Naive thymus-derived CD4-positive, alpha-beta T cell (primary cell): ENCODE measurements at regions not wholly inside any gene's neighbourhood (a gene's known extent, or its start where the extent isn't known, plus 50 kb on each side); places are given as distances from the start of the nearest gene placed in this dataset.

Experiments
- ATAC-seq: fragments of 150-1000 bp; cut with Tn5 transposase; 2 replicates; pipeline ENCODE4 v1.10.0; 2021; ENCODE audit warnings: mild to moderate bottlenecking, moderate library complexity
- CTCF ChIA-PET: fragments of 350-600 bp; sonication (Branson Sonifier 250); formaldehyde crosslinking; loops from one replicate; lab custom pipeline; 2021; ENCODE audit warnings: antibody characterized with exemption; lab: Charles Lee
- POLR2A ChIA-PET: fragments of 350-600 bp; sonication (Branson Sonifier 250); formaldehyde crosslinking; loops from one replicate; lab custom pipeline; 2021; ENCODE audit warnings: antibody characterized with exemption, inconsistent platforms; lab: Charles Lee
- DNase-seq, 9 donors: peaks; one replicate each; pipeline versions ENCODE4 v3.0.0 to v3.0.0-alpha.2; 2020 to 2022; ENCODE audit warnings: mixed read lengths in 1 of 9
- H3K27ac ChIP-seq: one replicate; pipeline ENCODE4 v1.7.0; 2013; ENCODE audit warnings: mild to moderate bottlenecking, low read depth, low read length, moderate library complexity
- H3K27me3 ChIP-seq, 2 donors: one replicate each; pipeline ENCODE4 v1.7.0; 2013; ENCODE audit warnings: low read length in 2 of 2, mild to moderate bottlenecking in 2 of 2, moderate library complexity in 2 of 2; ENCODE audit not compliant: control insufficient read depth in 2 of 2, insufficient read depth in 2 of 2
- H3K36me3 ChIP-seq, 3 experiments: 1 replicate in 2 of 3; 2 replicates in 1 of 3; pipeline ENCODE4 v1.7.0; 2013; ENCODE audit warnings: low read length in 3 of 3, mild to moderate bottlenecking in 3 of 3, moderate library complexity in 1 of 3; ENCODE audit not compliant: insufficient read depth in 3 of 3, control insufficient read depth in 2 of 3
- H3K4me1 ChIP-seq, 2 donors: one replicate each; pipeline ENCODE4 v1.7.0; 2013; ENCODE audit warnings: low read length in 2 of 2, mild to moderate bottlenecking in 2 of 2, moderate library complexity in 1 of 2; ENCODE audit not compliant: control insufficient read depth in 2 of 2, insufficient read depth in 2 of 2
- H3K4me3 ChIP-seq: 2 replicates; pipeline ENCODE4 v1.7.0; 2013; ENCODE audit warnings: mild to moderate bottlenecking, low read length
- H3K9me3 ChIP-seq, 3 experiments: 1 replicate in 2 of 3; 2 replicates in 1 of 3; pipeline ENCODE4 v1.7.0; 2013; ENCODE audit warnings: low read length in 3 of 3; ENCODE audit not compliant: control insufficient read depth in 2 of 3
- H3K27ac Mint-ChIP-seq, 9 donors: one replicate each; pipeline ENCODE4 v1.8.0; 2020 to 2022; ENCODE audit warnings: mixed read lengths in 9 of 9, mild to moderate bottlenecking in 8 of 9, moderate library complexity in 5 of 9, inconsistent platforms in 2 of 9
- H3K27me3 Mint-ChIP-seq, 5 donors: one replicate each; pipeline ENCODE4 v1.8.0; 2021 to 2022; ENCODE audit warnings: mixed read lengths in 5 of 5, mild to moderate bottlenecking in 1 of 5
- H3K36me3 Mint-ChIP-seq, 5 donors: one replicate each; pipeline ENCODE4 v1.8.0; 2020 to 2022; ENCODE audit warnings: mixed read lengths in 5 of 5, mild to moderate bottlenecking in 3 of 5, inconsistent platforms in 1 of 5
- H3K4me1 Mint-ChIP-seq, 7 donors: one replicate each; pipeline ENCODE4 v1.8.0; 2020 to 2022; ENCODE audit warnings: mixed read lengths in 7 of 7, mild to moderate bottlenecking in 3 of 7, inconsistent platforms in 1 of 7
- H3K4me3 Mint-ChIP-seq, 10 donors: one replicate each; pipeline ENCODE4 v1.8.0; 2020 to 2022; ENCODE audit warnings: mild to moderate bottlenecking in 10 of 10, mixed read lengths in 10 of 10, moderate library complexity in 6 of 10, inconsistent platforms in 2 of 10
- H3K9me3 Mint-ChIP-seq, 11 donors: one replicate each; pipeline ENCODE4 v1.8.0; 2020 to 2022; ENCODE audit warnings: mixed read lengths in 11 of 11, mild to moderate bottlenecking in 4 of 11, inconsistent platforms in 1 of 11, moderate library complexity in 1 of 11
- intact Hi-C, 2 donors: fragments of 100-400 bp; cut with micrococcal nuclease; formaldehyde crosslinking; loops; one replicate each; pipeline ENCODE4 v1.15.1; 2023

DNA sequence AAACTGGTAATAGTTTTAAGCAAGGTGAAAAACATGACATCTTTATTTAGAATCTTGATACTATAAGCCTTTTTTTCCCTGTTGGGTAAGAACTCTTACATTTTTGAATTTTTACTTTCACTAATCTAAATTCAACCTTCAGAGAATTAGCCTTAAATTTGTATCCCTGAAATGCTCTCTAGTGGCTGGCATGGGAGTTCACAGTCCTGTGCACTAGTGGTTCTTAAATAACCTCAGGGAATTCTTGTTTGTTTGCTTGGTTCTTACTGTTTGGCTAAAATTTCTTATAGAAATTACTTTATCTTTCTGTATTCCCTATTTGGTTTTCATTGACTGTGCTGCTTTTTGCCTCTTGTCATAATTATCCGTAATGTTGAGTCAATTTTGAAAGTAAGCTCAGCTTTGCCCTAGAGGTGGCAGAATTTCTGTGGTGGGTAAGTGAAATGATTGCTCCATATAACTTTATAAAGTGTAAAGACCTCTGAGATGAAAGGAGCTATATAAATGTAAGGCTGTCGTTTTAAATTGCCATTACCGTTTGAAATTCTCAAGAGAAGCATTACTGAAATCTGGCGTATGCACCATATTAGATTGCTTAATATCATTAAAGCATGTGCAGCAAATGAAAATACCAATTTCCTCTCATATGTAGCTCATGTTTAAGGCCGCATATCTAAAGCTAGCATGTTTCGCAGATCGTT is 391.3 kb upstream of the FIGN start:
- CTCF ChIA-PET: interaction anchor here (0.8 kb wide), 1 partner anchor 478 kb away, joined by 3 read pairs; no protein-coding TSS in a partner anchor

DNA sequence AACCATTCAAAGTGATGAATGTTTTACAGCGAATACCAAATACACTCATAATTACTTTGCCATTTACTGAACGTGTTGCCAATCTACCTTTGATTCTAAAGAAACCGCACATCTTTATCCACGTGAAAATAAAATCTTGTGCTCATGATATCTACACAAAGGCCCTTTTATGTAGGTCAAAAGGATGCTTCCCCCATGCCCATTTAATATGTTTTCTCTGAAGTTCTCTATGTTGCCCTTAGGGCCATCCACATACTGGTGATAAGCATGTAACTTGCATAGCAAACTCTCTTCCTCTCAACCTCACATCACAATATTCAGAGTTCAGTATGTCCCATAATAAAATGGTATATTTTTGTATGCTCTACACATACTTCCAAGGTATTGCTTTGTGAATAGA is 380.0 kb upstream of the FIGN start:
- ATAC-seq (no peak), DNase-seq (no peak)
- ChIA-PET POLR2A (no interaction called here), CTCF (no interaction called here)
- no peaks in the 10 kb centered on the region for H3K36me3 Mint-ChIP-seq
- H3K27me3 ChIP-seq: no peaks in the 10 kb centered on the region
- H3K27me3 Mint-ChIP-seq: no peaks in the 10 kb centered on the region
- H3K4me3 Mint-ChIP-seq: no peak overlapping the region
- no peaks in the 10 kb centered on the region for H3K9me3 ChIP-seq
- no peak overlapping the region for H3K4me3 ChIP-seq
- intact Hi-C loops: no loop called here
- peaks cover 0 to 10% (median 0%) of the 10 kb centered on the region in 11 donors for H3K9me3 Mint-ChIP-seq
- H3K27ac ChIP-seq: no peak overlapping the region
- no peaks in the 10 kb centered on the region for H3K4me1 ChIP-seq
- H3K36me3 ChIP-seq: no peaks in the 10 kb centered on the region
- H3K4me1 Mint-ChIP-seq: no peaks in the 10 kb centered on the region
- H3K27ac Mint-ChIP-seq: no peak overlapping the region

More for the DNA sequence above, 391.3 kb upstream of the FIGN start:
- Mint-ChIP-seq H3K27ac (no peak overlapping the region), H3K4me1 (no peaks in the 10 kb centered on the region), H3K36me3 (no peaks in the 10 kb centered on the region), H3K4me3 (no peak overlapping the region), H3K9me3 (peaks cover 0 to 9% (median 0%) of the 10 kb centered on the region in 11 donors), H3K27me3 (no peaks in the 10 kb centered on the region)
- H3K4me3 ChIP-seq: no peak overlapping the region
- POLR2A ChIA-PET: no interaction called here
- H3K4me1 ChIP-seq: no peaks in the 10 kb centered on the region
- no peaks in the 10 kb centered on the region for H3K27me3 ChIP-seq
- no peak for ATAC-seq
- H3K36me3 ChIP-seq: no peaks in the 10 kb centered on the region
- H3K27ac ChIP-seq: no peak overlapping the region
- DNase-seq: no peak
- H3K9me3 ChIP-seq: no peaks in the 10 kb centered on the region
- intact Hi-C loops: no loop called here

DNA sequence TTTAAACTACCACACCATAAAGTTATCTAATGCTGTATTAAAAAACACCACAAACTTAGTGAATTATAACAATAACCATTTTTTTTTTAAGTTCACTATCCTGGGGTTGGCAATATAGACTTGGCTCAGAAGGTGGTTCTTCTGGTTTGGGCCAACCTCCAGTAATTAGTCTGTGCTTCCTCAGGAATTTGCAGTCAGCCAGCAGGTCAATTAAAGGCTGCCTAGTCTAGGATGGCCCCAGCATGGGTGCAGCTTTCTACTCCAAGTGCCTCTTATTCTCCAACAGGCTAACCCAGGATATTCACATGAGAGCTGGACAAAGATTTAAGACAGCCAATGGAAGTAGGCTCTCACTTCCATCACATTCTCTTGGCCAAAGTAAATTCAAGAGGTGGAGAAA is 379.1 kb upstream of the FIGN start:
- no peaks in the 10 kb centered on the region for H3K4me1 Mint-ChIP-seq
- H3K4me1 ChIP-seq: no peaks in the 10 kb centered on the region
- no peak overlapping the region for H3K27ac ChIP-seq
- H3K27me3 ChIP-seq: no peaks in the 10 kb centered on the region
- CTCF ChIA-PET: interaction anchor here (0.7 kb wide), 1 partner anchor 334 kb away, joined by 3 read pairs; no protein-coding TSS in a partner anchor
- no peak for ATAC-seq
- H3K4me3 Mint-ChIP-seq: no peak overlapping the region
- DNase-seq: no peak
- no peaks in the 10 kb centered on the region for H3K9me3 ChIP-seq
- no peaks in the 10 kb centered on the region for H3K36me3 ChIP-seq
- no peak overlapping the region for H3K27ac Mint-ChIP-seq
- POLR2A ChIA-PET: no interaction called here
- no peaks in the 10 kb centered on the region for H3K36me3 Mint-ChIP-seq
- H3K27me3 Mint-ChIP-seq: no peaks in the 10 kb centered on the region
- intact Hi-C loops: no loop called here
- H3K9me3 Mint-ChIP-seq: peaks cover 0 to 10% (median 0%) of the 10 kb centered on the region in 11 donors
- H3K4me3 ChIP-seq: no peak overlapping the region

DNA sequence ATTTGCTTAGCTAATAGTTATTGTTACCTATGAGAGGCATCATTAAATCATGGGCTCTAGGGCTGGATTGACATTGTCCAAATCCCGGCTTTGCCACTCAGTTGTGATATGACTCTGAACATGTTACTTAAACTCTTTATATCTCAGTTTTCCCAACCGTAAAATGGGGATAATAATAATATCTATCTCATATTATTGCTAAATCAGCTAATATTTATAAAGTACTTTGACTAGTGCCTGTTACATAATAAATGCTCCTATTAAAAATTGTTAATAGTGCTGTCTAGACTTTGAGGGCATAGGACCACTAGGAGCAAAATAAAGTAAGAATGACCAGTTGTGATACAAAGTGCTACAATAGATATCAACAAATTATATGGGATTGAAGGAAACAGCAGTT is 376.3 kb upstream of the FIGN start:
- Histone ChIP-seq H3K9me3 (no peaks in the 10 kb centered on the region), H3K36me3 (no peaks in the 10 kb centered on the region), H3K4me1 (no peaks in the 10 kb centered on the region), H3K27me3 (no peaks in the 10 kb centered on the region), H3K27ac (no peak overlapping the region), H3K4me3 (no peak overlapping the region)
- CTCF ChIA-PET: no interaction called here
- Mint-ChIP-seq H3K36me3 (no peaks in the 10 kb centered on the region), H3K27ac (no peak overlapping the region), H3K27me3 (no peaks in the 10 kb centered on the region), H3K9me3 (peaks cover 0 to 2% (median 0%) of the 10 kb centered on the region in 11 donors), H3K4me1 (no peaks in the 10 kb centered on the region), H3K4me3 (no peak overlapping the region)
- DNase-seq: no peak
- ATAC-seq: no peak
- POLR2A ChIA-PET: no interaction called here
- intact Hi-C loops: no loop called here

DNA sequence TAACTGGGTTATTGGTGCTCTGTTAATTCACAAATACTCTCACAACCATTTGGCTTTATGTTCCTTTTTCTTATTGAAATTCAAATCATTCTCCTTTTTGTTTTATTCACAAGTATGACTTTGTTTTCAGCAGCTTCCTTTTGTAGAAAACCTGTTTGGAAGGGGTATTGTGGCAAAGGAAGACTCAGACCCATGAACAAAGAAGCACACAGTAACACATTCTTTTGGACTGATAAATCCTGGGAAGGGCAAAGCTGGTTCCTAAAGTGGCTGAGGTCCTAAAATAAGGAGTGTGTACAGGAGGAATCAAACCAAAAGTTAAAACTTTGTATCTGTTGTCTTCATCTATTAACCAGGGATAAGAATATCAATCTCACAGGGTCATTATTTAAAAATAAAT is 374.7 kb upstream of the FIGN start:
- Histone ChIP-seq H3K27ac (no peak overlapping the region), H3K9me3 (no peaks in the 10 kb centered on the region), H3K4me3 (no peak overlapping the region), H3K36me3 (no peaks in the 10 kb centered on the region), H3K4me1 (no peaks in the 10 kb centered on the region), H3K27me3 (no peaks in the 10 kb centered on the region)
- no peaks in the 10 kb centered on the region for H3K36me3 Mint-ChIP-seq
- no peak overlapping the region for H3K27ac Mint-ChIP-seq
- CTCF ChIA-PET: no interaction called here
- H3K4me3 Mint-ChIP-seq: no peak overlapping the region
- no peaks in the 10 kb centered on the region for H3K27me3 Mint-ChIP-seq
- DNase-seq (no peak), ATAC-seq (no peak)
- POLR2A ChIA-PET: no interaction called here
- peaks cover 0 to 2% (median 0%) of the 10 kb centered on the region in 11 donors for H3K9me3 Mint-ChIP-seq
- no peaks in the 10 kb centered on the region for H3K4me1 Mint-ChIP-seq
- intact Hi-C loops: no loop called here

DNA sequence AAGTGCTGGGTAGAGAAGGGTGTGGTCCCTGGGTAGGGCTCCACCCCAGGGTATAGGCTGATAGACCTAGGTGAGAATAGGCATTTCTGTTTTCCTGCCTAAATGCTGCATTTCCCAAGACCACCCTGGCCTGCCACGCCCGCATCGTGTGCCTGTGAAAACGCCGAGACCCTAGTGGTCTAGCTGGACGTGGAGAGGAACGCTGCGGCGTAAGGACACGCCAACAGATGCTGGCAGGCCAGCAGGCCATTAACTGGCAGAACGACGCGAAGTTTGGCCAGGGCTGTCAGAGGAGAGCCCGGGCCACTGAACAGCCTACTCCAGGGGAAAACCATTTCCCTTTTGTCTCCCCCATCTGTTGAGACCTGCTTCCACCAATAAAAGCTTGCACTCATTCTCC is 373.2 kb upstream of the FIGN start:
- POLR2A ChIA-PET: no interaction called here
- peaks cover 0 to 7% (median 0%) of the 10 kb centered on the region in 11 donors for H3K9me3 Mint-ChIP-seq

DNA sequence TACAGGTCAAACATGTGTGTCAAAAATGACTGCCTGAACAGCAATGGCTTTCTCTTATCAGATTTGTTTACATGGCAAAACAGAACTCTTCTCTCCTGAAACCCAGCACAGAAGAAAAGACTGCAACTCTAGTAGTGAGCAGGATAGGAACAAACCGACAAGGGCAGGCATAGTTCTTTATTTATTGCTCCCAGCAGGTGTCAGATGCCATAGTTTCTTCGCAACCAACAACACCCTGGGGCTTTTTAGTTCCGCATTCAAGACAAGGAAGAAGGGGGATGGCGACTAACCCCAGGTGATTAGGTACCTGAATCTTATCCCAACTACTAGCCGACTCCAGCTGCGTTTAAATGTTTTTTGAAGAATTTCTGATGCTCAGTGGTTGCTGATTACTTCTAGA is 367.5 kb upstream of the FIGN start:
- H3K27me3 ChIP-seq: no peaks in the 10 kb centered on the region
- Mint-ChIP-seq H3K36me3 (no peaks in the 10 kb centered on the region), H3K27ac (no peak overlapping the region), H3K9me3 (peaks cover 0 to 17% (median 3%) of the 10 kb centered on the region in 11 donors), H3K4me1 (no peaks in the 10 kb centered on the region), H3K4me3 (no peak overlapping the region), H3K27me3 (no peaks in the 10 kb centered on the region)
- CTCF ChIA-PET: no interaction called here
- no peak for DNase-seq
- ATAC-seq: no peak
- POLR2A ChIA-PET: no interaction called here
- H3K27ac ChIP-seq: no peak overlapping the region
- H3K4me1 ChIP-seq: no peaks in the 10 kb centered on the region
- no peak overlapping the region for H3K4me3 ChIP-seq
- no peaks in the 10 kb centered on the region for H3K9me3 ChIP-seq
- intact Hi-C loops: no loop called here
- no peaks in the 10 kb centered on the region for H3K36me3 ChIP-seq

More for the DNA sequence above, 373.2 kb upstream of the FIGN start:
- H3K4me3 ChIP-seq: no peak overlapping the region
- no peak for ATAC-seq
- Mint-ChIP-seq H3K27ac (no peak overlapping the region), H3K27me3 (no peaks in the 10 kb centered on the region), H3K4me1 (no peaks in the 10 kb centered on the region), H3K4me3 (no peak overlapping the region), H3K36me3 (no peaks in the 10 kb centered on the region)
- no peaks in the 10 kb centered on the region for H3K36me3 ChIP-seq
- no peak overlapping the region for H3K27ac ChIP-seq
- CTCF ChIA-PET: no interaction called here
- H3K9me3 ChIP-seq: no peaks in the 10 kb centered on the region
- no peak for DNase-seq
- no peaks in the 10 kb centered on the region for H3K4me1 ChIP-seq
- intact Hi-C loops: no loop called here
- no peaks in the 10 kb centered on the region for H3K27me3 ChIP-seq
